ENCODE measurements at regions not wholly inside any gene's neighbourhood (a gene's known extent, or its start where the extent isn't known, plus 50 kb on each side); places are given as distances from the start of the nearest gene placed in this dataset.
"Not testable (repeated sequence)": the region's sequence is repeated elsewhere in the genome, so short reads cannot be mapped to it uniquely, and the experiment has no call there.

GRCh38 chr5:143946837-143947236, 134.9 kb downstream of the HMHB1 start:
- no peak for DNase-seq
- intact Hi-C loops (cut with DNase I), result no loop called here

- no peak for DNase-seq
- intact Hi-C loops (cut with DNase I), result no loop called here
Measured at GRCh38 chr5:143947313-143947712, 135.4 kb downstream of the HMHB1 start.

GRCh38 chr5:143952809-143953208, 140.8 kb downstream of the HMHB1 start:
- no peak for DNase-seq
- intact Hi-C loops (cut with DNase I), result no loop called here

- DNase-seq, result no peak
- intact Hi-C loops (cut with DNase I), result no loop called here
Measured at GRCh38 chr5:143953851-143954250, 141.9 kb downstream of the HMHB1 start.

- intact Hi-C loops (cut with DNase I), result no loop called here
- DNase-seq, result no peak
Measured at GRCh38 chr5:143955141-143955540, 143.2 kb downstream of the HMHB1 start.

GRCh38 chr5:143957455-143957854, 145.5 kb downstream of the HMHB1 start:
- intact Hi-C loops (cut with DNase I), result no loop called here
- no peak for DNase-seq

- intact Hi-C loops (cut with DNase I), result no loop called here
- DNase-seq, result no peak
Measured at GRCh38 chr5:143962201-143962600, 150.2 kb downstream of the HMHB1 start.

- intact Hi-C loops (cut with DNase I), result no loop called here
- DNase-seq, result no peak
Measured at GRCh38 chr5:143964919-143965318, 153.0 kb downstream of the HMHB1 start.

- intact Hi-C loops (cut with DNase I), result no loop called here
- DNase-seq, result no peak
Measured at GRCh38 chr5:143966280-143966679, 154.3 kb downstream of the HMHB1 start.

GRCh38 chr5:143968071-143968878, 156.3 kb downstream of the HMHB1 start:
- intact Hi-C loops (cut with DNase I), result no loop called here
- no peak for DNase-seq

GRCh38 chr5:143970159-143970558, 158.2 kb downstream of the HMHB1 start:
- no peak for DNase-seq
- intact Hi-C loops (cut with DNase I), result no loop called here

- intact Hi-C loops (cut with DNase I), result no loop called here
- no peak for DNase-seq
Measured at GRCh38 chr5:143972068-143972467, 160.1 kb downstream of the HMHB1 start.

- intact Hi-C loops (cut with DNase I), result no loop called here
- DNase-seq, result no peak
Measured at GRCh38 chr5:143976055-143976454, 164.1 kb downstream of the HMHB1 start.

GRCh38 chr5:143977891-143978461, 166.0 kb downstream of the HMHB1 start:
- intact Hi-C loops (cut with DNase I), result no loop called here
- no peak for DNase-seq

GRCh38 chr5:143979044-143979690, 167.2 kb downstream of the HMHB1 start:
- DNase-seq, result no peak
- intact Hi-C loops (cut with DNase I), result no loop called here

GRCh38 chr5:143980506-143980905, 168.5 kb downstream of the HMHB1 start:
- no peak for DNase-seq
- intact Hi-C loops (cut with DNase I), result no loop called here

GRCh38 chr5:143982957-143983356, 171.0 kb downstream of the HMHB1 start:
- DNase-seq; intact Hi-C loops (cut with DNase I): not testable (repeated sequence)

GRCh38 chr5:143985832-143986515, 174.0 kb downstream of the HMHB1 start:
- intact Hi-C loops (cut with DNase I), result no loop called here

GRCh38 chr5:143986516-143987212, 174.7 kb downstream of the HMHB1 start:
- no peak for DNase-seq
- intact Hi-C loops (cut with DNase I), result no loop called here

More at GRCh38 chr5:143985832-143986515, 174.0 kb downstream of the HMHB1 start:
- no peak for DNase-seq

- DNase-seq, result no peak
Measured at GRCh38 chr5:143987264-143987663, 175.3 kb downstream of the HMHB1 start.

More at GRCh38 chr5:143987264-143987663, 175.3 kb downstream of the HMHB1 start:
- intact Hi-C loops (cut with DNase I), result no loop called here

All from posterior cingulate gyrus (tissue), 11 donors.